IMR-90 (cell line): ENCODE measurements at regions not wholly inside any gene's neighbourhood (a gene's known extent, or its start where the extent isn't known, plus 50 kb on each side); places are given as distances from the start of the nearest gene placed in this dataset.

Experiments used
- ATAC-seq: fragments of 200-7000 bp; cut with Tn5 transposase; 2 replicates; pipeline ENCODE4 v1.9.1; 2020; ENCODE audit warnings: low read depth, mild to moderate bottlenecking, moderate library complexity
- BruUV-seq: library from RNA; stranded (reverse); fragments of 400-500 nt; replicated peaks from 2 replicates; lab custom pipeline; 2021; lab: Mats Ljungman, UMichigan
- CTCF ChIA-PET: fragments of 300-600 bp; formaldehyde crosslinking; extraction: SDS; loops from one replicate; lab custom pipeline; 2021; ENCODE audit warnings: antibody characterized with exemption; lab: Yijun Ruan, JAX
- POLR2A ChIA-PET: fragments of 300-600 bp; sonication (Branson Sonifier 250); formaldehyde crosslinking; loops from one replicate; lab custom pipeline; 2022; ENCODE audit warnings: antibody characterized with exemption; ENCODE audit not compliant: unreplicated experiment; lab: Charles Lee
- DNase-seq: peaks from one replicate; pipeline ENCODE4 v3.0.0; 2013
- H2AFZ ChIP-seq: replicated peaks from 2 replicates; pipeline ENCODE3; 2013; ENCODE audit warnings: low read length, mild to moderate bottlenecking; ENCODE audit not compliant: poor library complexity
- H2AK5ac ChIP-seq: 2 replicates; pipeline ENCODE4 v1.6.1; 2013; ENCODE audit warnings: low read depth, low read length, inconsistent platforms
- H2AK9ac ChIP-seq: replicated peaks from 2 replicates; pipeline ENCODE3; 2013; ENCODE audit warnings: mild to moderate bottlenecking, low read depth, low read length, moderate library complexity; ENCODE audit not compliant: poor library complexity
- H2BK120ac ChIP-seq: 2 replicates; pipeline ENCODE4 v1.6.1; 2013; ENCODE audit warnings: low read depth, low read length, inconsistent platforms
- H2BK15ac ChIP-seq: 3 replicates; pipeline ENCODE4 v1.6.1; 2013; ENCODE audit warnings: low read depth, low read length, inconsistent platforms
- H2BK20ac ChIP-seq: 2 replicates; pipeline ENCODE4 v1.6.1; 2013; ENCODE audit warnings: low read depth, mild to moderate bottlenecking, inconsistent platforms, low read length, moderate library complexity
- H2BK5ac ChIP-seq: 2 replicates; pipeline ENCODE4 v1.6.1; 2013; ENCODE audit warnings: mild to moderate bottlenecking, low read depth, low read length, inconsistent platforms; ENCODE audit not compliant: poor library complexity, severe bottlenecking
- H3K14ac ChIP-seq: replicated peaks from 2 replicates; pipeline ENCODE4 v1.6.1; 2013; ENCODE audit warnings: low read depth, low read length, inconsistent platforms
- H3K18ac ChIP-seq: 2 replicates; pipeline ENCODE4 v1.6.1; 2013; ENCODE audit warnings: low read depth, low read length, control low read depth
- H3K23ac ChIP-seq: 2 replicates; pipeline ENCODE4 v1.6.1; 2013; ENCODE audit warnings: low read depth, low read length, inconsistent platforms
- H3K27ac ChIP-seq: 2 replicates; pipeline ENCODE4 v1.5.1; 2013; ENCODE audit warnings: mild to moderate bottlenecking, control low read depth, low read length; ENCODE audit not compliant: insufficient read depth
- H3K27me3 ChIP-seq: 2 replicates; pipeline ENCODE4 v1.6.1; 2013; ENCODE audit warnings: low read length; ENCODE audit not compliant: control insufficient read depth, insufficient read depth
- H3K36me3 ChIP-seq: 2 replicates; pipeline ENCODE4 v1.6.1; 2013; ENCODE audit warnings: low read length, mixed read lengths; ENCODE audit not compliant: control insufficient read depth, insufficient read depth
- H3K4ac ChIP-seq: 2 replicates; pipeline ENCODE4 v1.6.1; 2013; ENCODE audit warnings: low read depth, low read length, inconsistent platforms
- H3K4me1 ChIP-seq: 2 replicates; pipeline ENCODE4 v1.6.1; 2013; ENCODE audit warnings: low read length, mixed read lengths; ENCODE audit not compliant: control insufficient read depth, insufficient read depth
- H3K4me2 ChIP-seq: 2 replicates; pipeline ENCODE4 v1.6.1; 2013; ENCODE audit warnings: low read depth, mild to moderate bottlenecking, control low read depth, low read length, moderate library complexity
- H3K4me3 ChIP-seq: 2 replicates; pipeline ENCODE4 v1.5.1; 2013; ENCODE audit warnings: low read depth, mild to moderate bottlenecking, control low read depth, low read length, moderate library complexity; ENCODE audit not compliant: insufficient read depth
- H3K56ac ChIP-seq: 2 replicates; pipeline ENCODE4 v1.6.1; 2013; ENCODE audit warnings: low read length, inconsistent platforms; ENCODE audit not compliant: insufficient read depth; ENCODE audit errors: extremely low read depth
- H3K79me1 ChIP-seq, 2 experiments: 2 replicates each; pipeline ENCODE4 v1.6.1; 2013; ENCODE audit warnings: low read length in 2 of 2, inconsistent platforms in 1 of 2, low read depth in 1 of 2
- H3K9ac ChIP-seq: 2 replicates; pipeline ENCODE4 v1.6.1; 2013; ENCODE audit warnings: low read depth, low read length, control low read depth
- H3K9me1 ChIP-seq: 2 replicates; pipeline ENCODE4 v1.6.1; 2013; ENCODE audit warnings: low read length, inconsistent platforms; ENCODE audit not compliant: insufficient read depth
- H3K9me3 ChIP-seq: 2 replicates; pipeline ENCODE4 v1.6.1; 2013; ENCODE audit warnings: low read length; ENCODE audit not compliant: control insufficient read depth, insufficient read depth
- H4K20me1 ChIP-seq: 2 replicates; pipeline ENCODE4 v1.6.1; 2013; ENCODE audit warnings: low read length, inconsistent platforms; ENCODE audit not compliant: insufficient read depth
- H4K5ac ChIP-seq: 2 replicates; pipeline ENCODE4 v1.6.1; 2013; ENCODE audit warnings: mild to moderate bottlenecking, low read depth, low read length, control low read depth
- H4K8ac ChIP-seq, 2 experiments: 2 replicates each; pipeline ENCODE4 v1.6.1; 2013; ENCODE audit warnings: low read depth in 2 of 2, low read length in 2 of 2, control low read depth in 1 of 2, inconsistent platforms in 1 of 2
- H4K91ac ChIP-seq: 2 replicates; pipeline ENCODE4 v1.6.1; 2013; ENCODE audit warnings: low read depth, low read length, inconsistent platforms; ENCODE audit not compliant: insufficient read depth
- BHLHE40 ChIP-seq: fragments of 150-350 bp; IDR thresholded peaks from 2 replicates; pipeline ENCODE4 v1.6.1; 2016; ENCODE audit warnings: mild to moderate bottlenecking, low read depth, low read length
- CEBPB ChIP-seq: IDR thresholded peaks from 2 replicates; pipeline ENCODE4 v1.6.1; 2012; ENCODE audit warnings: low read depth, low read length, improper control_type of control experiment
- CHD1 ChIP-seq: IDR thresholded peaks from 2 replicates; pipeline ENCODE4 v1.6.1; 2012; ENCODE audit warnings: low read depth, low read length, improper control_type of control experiment
- CTCF ChIP-seq: conservative IDR thresholded peaks from 2 replicates; pipeline ENCODE4 v1.5.1; 2012; ENCODE audit warnings: mild to moderate bottlenecking, low read depth, low read length, improper control_type of control experiment
- ELK1 ChIP-seq: fragments of 150-350 bp; IDR thresholded peaks from 2 replicates; pipeline ENCODE4 v1.6.1; 2016; ENCODE audit warnings: low read depth, mild to moderate bottlenecking, low read length, moderate library complexity, borderline replicate concordance
- FOS ChIP-seq: fragments of 150-350 bp; IDR thresholded peaks from 2 replicates; pipeline ENCODE4 v1.6.1; 2016; ENCODE audit warnings: low read depth, low read length
- MAFK ChIP-seq: IDR thresholded peaks from 2 replicates; pipeline ENCODE4 v1.6.1; 2012; ENCODE audit warnings: low read depth, low read length, improper control_type of control experiment
- MAZ ChIP-seq: IDR thresholded peaks from 2 replicates; pipeline ENCODE4 v1.6.1; 2012; ENCODE audit warnings: low read depth, mild to moderate bottlenecking, low read length, improper control_type of control experiment, moderate library complexity, borderline replicate concordance
- MXI1 ChIP-seq: IDR thresholded peaks from 2 replicates; pipeline ENCODE4 v1.6.1; 2012; ENCODE audit warnings: low read depth, mild to moderate bottlenecking, low read length, moderate library complexity, borderline replicate concordance
- NFE2L2 ChIP-seq: fragments of 150-350 bp; IDR thresholded peaks from 2 replicates; pipeline ENCODE4 v1.6.1; 2016; ENCODE audit warnings: low read depth, mild to moderate bottlenecking, low read length
- POLR2A ChIP-seq: IDR thresholded peaks from 2 replicates; pipeline ENCODE4 v1.6.1; 2012; ENCODE audit warnings: mild to moderate bottlenecking, low read depth, low read length
- RAD21 ChIP-seq: IDR thresholded peaks from 2 replicates; pipeline ENCODE4 v1.6.1; 2012; ENCODE audit warnings: low read length, improper control_type of control experiment
- RCOR1 ChIP-seq: IDR thresholded peaks from 2 replicates; pipeline ENCODE4 v1.6.1; 2012; ENCODE audit warnings: mild to moderate bottlenecking, low read length, improper control_type of control experiment; ENCODE audit not compliant: insufficient replicate concordance
- RFX5 ChIP-seq: IDR thresholded peaks from 2 replicates; pipeline ENCODE4 v1.8.0; 2012; ENCODE audit warnings: low read depth, mild to moderate bottlenecking, low read length, moderate library complexity
- SMC3 ChIP-seq: fragments of 150-350 bp; IDR thresholded peaks from 2 replicates; pipeline ENCODE4 v1.6.1; 2016; ENCODE audit warnings: low read depth, mild to moderate bottlenecking, antibody characterized with exemption, low read length, moderate library complexity
- WGBS, 2 experiments: methylation state at CpG; one replicate each; pipeline versions ENCODE4 v1.1.5 to v1.1.7; 2013; ENCODE audit warnings: missing lambda C conversion rate in 2 of 2; ENCODE audit not compliant: insufficient read length in 1 of 2; ENCODE audit errors: extremely low coverage in 2 of 2; 5-methylcytosine and 5-hydroxymethylcytosine counted together
- dilution Hi-C: fragments of 300-500 bp; cut with HindIII; formaldehyde crosslinking; loops from one replicate; pipeline ENCODE4 v1.14.3; 2018; ENCODE audit warnings: low sequenced_read_pairs; ENCODE audit not compliant: unreplicated experiment
- in situ Hi-C: fragments of 300-500 bp; cut with MboI; formaldehyde crosslinking; loops from 3 replicates; pipeline ENCODE4 v1.14.3; 2019; ENCODE audit warnings: low sequenced_read_pairs, inconsistent platforms, mixed read lengths
- intact Hi-C: fragments of 100-400 bp; cut with micrococcal nuclease; formaldehyde crosslinking; loops from 2 replicates; pipeline ENCODE4 v1.10.0; 2022
- TF ChIP-seq, protein P1 (sequence below): fragments of 150-350 bp; IDR thresholded peaks from 2 replicates; pipeline ENCODE4 v1.6.1; 2017; ENCODE audit warnings: mild to moderate bottlenecking, antibody characterized with exemption, low read length, low read depth

DNA sequence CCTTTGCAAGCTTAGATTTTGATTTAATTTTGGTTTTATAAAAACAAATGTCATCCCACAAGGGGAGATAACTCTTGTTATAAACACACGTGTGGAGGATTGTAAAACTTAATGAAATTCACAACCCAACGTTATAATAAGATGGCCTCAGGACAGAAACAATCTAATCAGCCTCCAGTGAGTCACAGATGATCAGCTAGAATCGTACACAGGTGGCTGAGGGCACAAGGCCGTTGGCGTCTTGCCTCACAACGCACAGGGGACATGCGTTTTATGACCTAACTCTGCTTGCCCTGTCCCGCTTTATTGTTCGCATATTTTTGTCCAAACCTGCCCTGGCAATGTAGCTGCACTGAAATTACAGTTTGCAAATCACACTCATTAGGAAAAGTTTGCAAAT lies 121.9 kb upstream of the PDZRN3 start:
- POLR2A ChIA-PET = no interaction called here
- no peak overlapping the region; the same call in 1 of the 2 replicates for H3K4ac ChIP-seq
- no peak overlapping the region for H3K9ac ChIP-seq
- H2AK9ac ChIP-seq = no peak overlapping the region
- H4K91ac ChIP-seq = no peak overlapping the region
- no peak overlapping the region for H2BK5ac ChIP-seq
- no TSS peak for BruUV-seq
- no peaks in the 10 kb centered on the region for H3K79me1 ChIP-seq
- dilution Hi-C loops (no loop called here), in situ Hi-C loops (no loop called here), intact Hi-C loops (no loop called here)
- CTCF ChIA-PET = no interaction called here
- H3K9me3 ChIP-seq = no peaks in the 10 kb centered on the region
- no peak overlapping the region for H2BK120ac ChIP-seq
- H2BK15ac ChIP-seq = no peak overlapping the region
- H4K20me1 ChIP-seq = no peaks in the 10 kb centered on the region
- H3K18ac ChIP-seq = no peak overlapping the region
- WGBS, 2 experiments = 85% methylated on average over 2 of the region's 9 CpGs; no CpG with 5 or more reads in 1 of the 2 experiments
- no peaks in the 10 kb centered on the region for H3K4me1 ChIP-seq
- no peaks in the 10 kb centered on the region for H3K27me3 ChIP-seq
- H3K4me2 ChIP-seq = no peak overlapping the region
- peak overlapping the region; percentile 67 for H2AFZ ChIP-seq
- H3K36me3 ChIP-seq = no peaks in the 10 kb centered on the region
- no peak overlapping the region for H3K23ac ChIP-seq
- no peak overlapping the region for H4K8ac ChIP-seq
- no peak for DNase-seq
- no peak overlapping the region for H3K27ac ChIP-seq
- H2AK5ac ChIP-seq = no peak overlapping the region
- H3K4me3 ChIP-seq = no peak overlapping the region
- H4K5ac ChIP-seq = no peak overlapping the region
- H2BK20ac ChIP-seq = peak overlapping the region; percentile 49
- H3K9me1 ChIP-seq = peaks cover 2% of the 10 kb centered on the region; the same call in 1 of the 2 replicates
- ATAC-seq = no peak
- TF ChIP-seq SMC3 (no peak), CTCF (no peak), CHD1 (no peak), RFX5 (no peak), NFE2L2 (no peak), BHLHE40 (no peak), POLR2A (no peak), MAZ (no peak), CEBPB (no peak), FOS (no peak), RCOR1 (no peak), RAD21 (no peak), MXI1 (no peak), ELK1 (no peak), MAFK (no peak)
- TF ChIP-seq, protein P1, sequence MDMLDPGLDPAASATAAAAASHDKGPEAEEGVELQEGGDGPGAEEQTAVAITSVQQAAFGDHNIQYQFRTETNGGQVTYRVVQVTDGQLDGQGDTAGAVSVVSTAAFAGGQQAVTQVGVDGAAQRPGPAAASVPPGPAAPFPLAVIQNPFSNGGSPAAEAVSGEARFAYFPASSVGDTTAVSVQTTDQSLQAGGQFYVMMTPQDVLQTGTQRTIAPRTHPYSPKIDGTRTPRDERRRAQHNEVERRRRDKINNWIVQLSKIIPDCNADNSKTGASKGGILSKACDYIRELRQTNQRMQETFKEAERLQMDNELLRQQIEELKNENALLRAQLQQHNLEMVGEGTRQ = no peak
- no peak overlapping the region for H3K14ac ChIP-seq
- H3K56ac ChIP-seq = no peak overlapping the region
